ENCODE measurements at regions not wholly inside any gene's neighbourhood (a gene's known extent, or its start where the extent isn't known, plus 50 kb on each side); places are given as distances from the start of the nearest gene placed in this dataset.
A peak's percentile ranks its signal among the peaks of the same experiment; 100 is the strongest.

GRCh38 chr2:144217853-144218633, 301.9 kb downstream of the ZEB2 start:
- no peak for DNase-seq (ENCODE audit: low spot score)
- TF ChIP-seq CTCF (IDR thresholded peaks at IDR 0.05; ENCODE audit: borderline replicate concordance, control extremely low read depth, extremely low read depth, insufficient read depth, missing control alignments): no peak
- in situ Hi-C loops (cut with MboI; ENCODE audit: low sequenced_read_pairs, unreplicated experiment): no loop called here

- no peak for TF ChIP-seq CTCF (IDR thresholded peaks at IDR 0.05; ENCODE audit: borderline replicate concordance, control extremely low read depth, extremely low read depth, insufficient read depth, missing control alignments)
- peak; percentile 36 for DNase-seq (ENCODE audit: low spot score)
- in situ Hi-C loops (cut with MboI; ENCODE audit: low sequenced_read_pairs, unreplicated experiment): no loop called here
These were observed 303.9 kb downstream of the ZEB2 start for GRCh38 chr2:144215701-144216675.

- DNase-seq (ENCODE audit: low spot score): no peak
- TF ChIP-seq CTCF (IDR thresholded peaks at IDR 0.05; ENCODE audit: borderline replicate concordance, control extremely low read depth, extremely low read depth, insufficient read depth, missing control alignments): no peak
- in situ Hi-C loops (cut with MboI; ENCODE audit: low sequenced_read_pairs, unreplicated experiment): no loop called here
These were observed 304.7 kb downstream of the ZEB2 start for GRCh38 chr2:144215207-144215606.

- DNase-seq (ENCODE audit: low spot score): peak; percentile 45
- in situ Hi-C loops (cut with MboI; ENCODE audit: low sequenced_read_pairs, unreplicated experiment): no loop called here
- TF ChIP-seq CTCF (IDR thresholded peaks at IDR 0.05; ENCODE audit: borderline replicate concordance, control extremely low read depth, extremely low read depth, insufficient read depth, missing control alignments): no peak
These were observed 306.1 kb downstream of the ZEB2 start for GRCh38 chr2:144213797-144214196.

- TF ChIP-seq CTCF (IDR thresholded peaks at IDR 0.05; ENCODE audit: borderline replicate concordance, control extremely low read depth, extremely low read depth, insufficient read depth, missing control alignments): no peak
- no peak for DNase-seq (ENCODE audit: low spot score)
- in situ Hi-C loops (cut with MboI; ENCODE audit: low sequenced_read_pairs, unreplicated experiment): no loop called here
These were observed 308.1 kb downstream of the ZEB2 start for GRCh38 chr2:144211826-144212225.

GRCh38 chr2:144211065-144211464, 308.9 kb downstream of the ZEB2 start:
- no peak for DNase-seq (ENCODE audit: low spot score)
- in situ Hi-C loops (cut with MboI; ENCODE audit: low sequenced_read_pairs, unreplicated experiment): no loop called here
- no peak for TF ChIP-seq CTCF (IDR thresholded peaks at IDR 0.05; ENCODE audit: borderline replicate concordance, control extremely low read depth, extremely low read depth, insufficient read depth, missing control alignments)
